NCI-H2029 (cell line): ENCODE measurements at regions not wholly inside any gene's neighbourhood (a gene's known extent, or its start where the extent isn't known, plus 50 kb on each side); places are given as distances from the start of the nearest gene placed in this dataset.

ENCODE experiments used
- DNase-seq: peaks from one replicate; lab custom pipeline; 2025; lab: John Stamatoyannopoulos, UW

DNA sequence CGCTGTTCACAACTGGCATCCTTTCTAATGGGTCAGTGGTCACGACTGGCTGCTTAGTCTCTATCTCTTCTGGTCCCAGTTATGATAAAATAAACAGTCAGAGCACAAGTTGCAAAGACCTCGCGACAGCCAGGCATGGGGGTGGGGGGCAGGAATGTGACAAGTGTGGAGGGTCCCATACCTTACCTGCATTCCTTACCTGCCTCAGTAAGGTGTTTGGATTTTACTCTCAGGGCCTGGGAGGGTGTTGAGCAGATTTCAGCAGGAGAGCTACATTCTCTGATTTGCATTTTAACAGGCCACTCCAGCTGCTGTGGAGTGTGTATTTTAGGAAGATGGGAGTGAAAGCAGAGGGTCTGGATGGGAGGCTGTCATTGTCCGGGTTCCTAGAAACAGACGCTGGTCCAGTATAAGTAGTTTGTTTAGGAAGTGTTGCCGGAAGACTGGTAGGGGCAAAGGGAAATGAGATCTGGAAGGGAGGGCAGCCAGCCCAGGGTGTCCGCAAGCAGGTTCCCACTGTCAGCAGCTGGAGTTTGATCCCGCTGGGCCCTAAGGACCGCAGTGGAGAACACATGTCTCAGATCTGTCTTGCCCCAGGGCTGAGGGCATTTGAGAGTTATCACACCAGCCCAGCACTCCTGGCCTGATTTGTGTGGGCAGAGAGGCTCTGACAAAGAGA, 920.0 kb downstream of the UQCRFS1 start:
- DNase-seq: peak; percentile 79

DNA sequence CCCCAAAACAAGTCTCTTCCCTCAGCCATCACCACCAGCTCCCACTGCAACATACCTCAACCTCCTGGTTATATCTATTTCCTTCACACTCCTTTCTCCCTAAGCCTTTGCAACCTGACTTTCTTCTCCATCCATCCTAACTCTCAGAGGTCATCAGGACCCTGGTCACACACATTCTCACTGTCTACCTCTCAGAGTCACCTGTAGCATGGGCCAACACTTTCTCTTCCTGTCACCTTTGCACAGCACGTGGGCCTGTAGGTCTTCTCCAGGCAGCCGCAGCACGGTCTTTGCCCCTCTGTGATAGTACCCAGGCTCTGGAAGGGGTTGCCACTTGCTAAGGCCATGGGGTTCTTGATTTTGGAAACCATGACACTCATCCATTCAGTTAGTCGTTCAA, 921.1 kb downstream of the UQCRFS1 start:
- DNase-seq: no peak

DNA sequence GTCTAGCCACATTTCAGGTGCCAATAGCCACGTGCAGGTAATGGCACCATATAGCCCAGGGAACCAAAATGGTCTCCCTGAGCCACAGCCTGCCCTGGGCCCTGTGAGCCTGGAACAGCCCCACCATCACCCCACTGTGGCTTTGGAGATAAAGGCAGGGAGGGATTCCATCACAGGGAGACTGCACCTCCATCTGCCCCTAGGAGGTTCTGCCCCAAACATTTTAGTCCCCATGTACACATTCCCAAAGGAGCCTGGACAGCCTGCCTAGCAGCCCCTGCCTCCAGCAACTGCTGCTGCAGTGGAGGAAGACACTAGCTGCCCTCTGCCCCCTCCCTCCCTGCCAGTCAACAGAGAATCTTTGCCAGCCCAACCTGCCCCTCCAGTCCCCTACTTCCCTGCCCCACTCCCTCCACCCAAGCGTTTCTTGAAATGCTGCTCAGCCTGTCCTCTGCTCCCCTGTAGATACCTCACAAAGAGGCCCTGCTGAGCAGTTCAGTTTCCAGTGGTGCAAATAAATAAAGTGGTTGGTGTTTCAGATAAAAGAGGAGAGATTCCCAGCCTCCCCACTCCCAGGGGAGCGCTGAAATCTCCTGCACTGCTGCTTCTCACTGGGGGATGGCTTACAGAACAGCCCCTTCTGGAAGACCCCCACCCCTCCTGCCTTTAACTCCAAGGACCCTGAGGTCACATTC, 921.8 kb downstream of the UQCRFS1 start:
- DNase-seq: no peak

DNA sequence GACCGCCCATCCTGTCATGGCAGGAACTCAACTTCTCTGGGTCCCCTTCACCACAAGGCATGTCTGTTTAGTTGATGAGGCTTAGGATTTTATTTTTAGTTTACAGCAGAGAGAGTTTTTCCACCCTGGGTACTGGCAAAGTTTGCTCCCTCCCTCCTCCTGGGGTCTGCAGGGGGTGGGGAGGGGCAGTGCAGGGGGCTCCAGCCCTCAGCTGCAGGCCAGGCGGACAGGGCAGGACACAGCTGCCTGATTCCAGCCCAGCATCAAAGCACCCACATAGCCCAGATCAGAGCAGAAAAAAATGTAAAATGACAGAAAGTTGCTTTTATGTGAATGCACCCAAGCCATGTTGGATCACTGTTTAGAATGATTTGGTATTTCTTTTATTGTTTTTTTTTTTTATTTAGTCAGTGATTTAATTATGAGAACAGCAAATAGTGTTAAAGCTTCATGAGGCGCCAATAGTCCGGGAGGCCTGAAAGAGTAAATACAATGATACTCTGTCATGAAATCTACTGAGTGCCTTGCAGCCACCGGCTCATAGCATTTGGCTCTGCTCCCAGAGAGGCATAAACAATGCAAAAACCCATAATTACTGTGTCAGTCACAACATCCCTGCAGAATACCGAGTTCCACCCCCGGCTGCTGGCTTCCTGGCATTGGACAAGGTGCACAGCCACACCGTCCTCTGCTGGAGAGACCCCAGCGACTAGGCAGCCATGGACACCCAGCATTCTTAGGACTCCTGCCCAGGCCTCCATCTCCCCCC, 923.5 kb downstream of the UQCRFS1 start:
- peak; percentile 91 for DNase-seq

DNA sequence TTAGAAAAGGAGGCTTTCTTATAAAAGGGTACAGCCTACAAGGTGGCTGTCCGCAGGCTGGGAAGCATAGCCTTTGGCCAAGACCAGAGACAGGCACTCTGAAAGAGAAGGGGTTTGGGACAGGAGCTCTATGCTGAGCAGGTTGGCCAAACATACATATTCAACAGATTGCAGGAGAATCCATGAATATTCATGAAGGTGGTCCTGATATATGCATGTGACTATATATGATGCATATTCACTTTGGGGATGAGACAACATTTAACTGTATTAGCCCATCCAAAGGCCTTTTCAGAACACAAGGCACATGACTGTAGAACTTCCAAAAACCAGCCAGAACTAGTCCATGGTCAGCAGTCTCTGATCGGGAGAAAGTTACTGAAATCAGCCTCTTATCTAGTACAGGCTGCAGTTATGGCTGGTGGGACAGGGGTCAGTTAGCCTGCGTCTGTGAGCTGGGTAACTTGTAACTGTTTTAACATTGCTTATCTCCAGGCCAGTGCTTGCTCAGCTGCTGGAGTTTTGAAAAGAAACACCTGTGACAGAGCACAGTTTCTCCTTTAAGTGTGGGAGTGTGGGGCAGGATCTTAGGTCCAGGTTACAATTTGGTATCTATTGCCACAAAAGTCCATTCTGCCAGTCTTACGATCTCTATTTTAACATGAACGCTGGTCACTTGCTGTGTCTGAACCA, 924.2 kb downstream of the UQCRFS1 start:
- DNase-seq: no peak

DNA sequence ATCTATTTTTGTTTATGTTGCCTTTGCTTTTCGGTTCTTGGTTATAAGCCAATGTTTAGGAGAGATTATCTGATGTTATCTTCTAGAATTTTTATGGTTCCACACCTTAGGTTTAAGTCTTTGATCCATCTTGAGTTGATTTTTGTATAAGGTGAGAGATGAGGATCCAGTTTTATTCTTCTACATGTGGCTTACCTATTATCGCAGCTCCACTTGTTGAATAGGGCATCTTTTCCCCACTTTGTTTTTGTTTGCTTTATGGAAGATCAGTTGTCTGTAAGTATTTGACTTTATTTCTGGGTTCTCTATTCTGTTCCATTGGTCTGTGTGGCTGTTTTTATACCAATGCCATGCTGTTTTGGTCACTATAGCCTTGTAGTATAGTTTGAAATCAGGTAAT, 927.0 kb downstream of the UQCRFS1 start:
- no peak for DNase-seq

DNA sequence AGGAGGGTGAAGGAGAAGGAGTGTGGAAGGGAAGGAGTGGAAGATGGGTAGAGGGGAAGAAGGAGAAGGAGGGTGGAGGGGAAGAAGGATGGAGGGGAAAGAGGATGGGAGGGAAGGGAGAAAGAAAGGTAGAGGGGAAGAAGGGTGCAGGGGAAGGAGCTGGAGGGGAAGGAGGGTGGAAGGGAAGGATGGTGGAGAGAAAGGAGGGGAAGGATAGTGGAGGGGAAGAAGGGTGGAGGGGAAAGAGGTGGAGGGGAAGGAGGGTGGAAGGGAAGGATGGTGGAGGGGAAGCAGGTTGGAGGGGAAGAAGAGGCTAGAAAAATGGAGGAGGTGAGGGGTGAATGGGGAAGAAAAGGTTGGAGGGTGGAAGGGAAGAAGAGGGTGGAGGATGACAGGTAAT, 927.9 kb downstream of the UQCRFS1 start:
- no peak for DNase-seq

DNA sequence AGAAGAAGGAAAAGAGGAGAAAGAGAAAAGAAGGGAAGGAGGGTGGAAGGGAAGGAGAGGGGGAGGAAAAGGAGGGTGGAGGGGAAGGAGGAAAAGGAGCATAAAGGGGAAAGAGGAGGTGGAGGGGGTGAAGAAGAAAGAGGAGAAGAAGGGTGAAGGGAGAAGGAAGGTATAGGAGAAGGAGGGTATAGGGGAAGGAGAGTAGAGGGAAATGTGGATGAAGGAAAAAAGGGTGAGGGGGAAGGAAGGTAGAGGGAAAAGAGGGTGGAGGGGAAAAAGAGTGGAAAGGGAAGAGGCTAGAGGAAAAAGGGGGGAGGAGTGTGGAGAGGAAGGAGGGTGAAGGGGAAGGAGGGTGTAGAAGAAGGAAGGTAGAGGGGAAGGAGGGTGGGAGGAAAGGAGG, 928.6 kb downstream of the UQCRFS1 start:
- no peak for DNase-seq

DNA sequence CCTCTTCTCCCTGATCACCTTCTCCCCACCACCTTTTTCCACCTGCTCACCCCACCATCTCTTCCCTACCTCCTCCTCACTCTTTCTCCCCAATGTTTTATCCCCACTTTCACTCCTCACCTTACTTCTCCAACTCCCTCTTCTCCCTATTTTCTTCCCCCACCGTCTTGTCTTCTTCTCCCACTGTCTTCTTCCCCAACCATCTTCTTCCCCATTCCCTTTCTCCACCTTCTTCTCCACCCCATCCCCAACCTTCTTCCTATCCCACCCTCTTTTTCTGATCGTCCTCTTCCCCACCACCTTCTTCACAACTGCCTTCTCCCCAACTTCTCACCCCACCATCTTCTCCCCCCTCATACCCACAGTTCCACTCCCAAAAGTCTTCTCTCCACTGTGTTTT, 929.4 kb downstream of the UQCRFS1 start:
- no peak for DNase-seq

DNA sequence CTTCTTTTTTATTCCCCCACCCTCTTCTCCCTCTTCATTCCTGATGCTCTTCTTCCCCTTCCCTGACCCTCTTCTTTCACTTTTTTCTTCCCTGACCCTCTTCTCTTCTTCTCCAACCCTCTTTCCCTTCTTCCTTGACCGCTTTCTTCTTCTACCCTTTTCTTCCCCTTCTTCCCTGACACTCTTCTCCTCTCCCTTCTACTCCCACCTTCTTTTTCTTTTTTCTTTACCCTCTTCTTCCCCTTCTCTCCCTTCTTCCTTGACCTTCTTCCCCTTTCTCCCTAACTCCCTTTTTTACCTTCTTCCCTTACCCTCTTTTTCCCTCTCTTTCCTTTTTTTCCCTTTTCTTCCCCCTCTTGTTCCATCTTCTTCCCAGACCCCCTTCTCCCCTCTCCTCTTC, 931.3 kb downstream of the UQCRFS1 start:
- no peak for DNase-seq

DNA sequence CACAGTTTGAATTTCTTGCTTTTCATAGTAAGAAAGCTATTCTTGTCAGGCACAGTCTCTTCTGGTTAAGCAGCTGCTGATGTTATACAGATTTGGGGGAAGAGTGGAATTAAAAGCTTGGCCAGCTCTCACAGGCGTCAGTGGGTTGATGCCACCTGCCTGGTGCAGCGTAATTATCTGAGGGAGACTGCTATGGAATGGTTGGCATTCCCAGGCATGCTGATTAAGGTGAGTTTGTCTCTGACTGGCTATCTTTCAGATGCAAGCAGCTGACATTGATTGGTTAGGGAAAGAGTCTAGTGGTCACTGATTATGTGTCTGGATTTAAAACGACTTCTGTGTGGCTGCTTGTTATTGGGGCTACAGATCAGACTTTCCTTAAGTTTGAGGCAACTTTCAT, 948.4 kb downstream of the UQCRFS1 start:
- DNase-seq: no peak

DNA sequence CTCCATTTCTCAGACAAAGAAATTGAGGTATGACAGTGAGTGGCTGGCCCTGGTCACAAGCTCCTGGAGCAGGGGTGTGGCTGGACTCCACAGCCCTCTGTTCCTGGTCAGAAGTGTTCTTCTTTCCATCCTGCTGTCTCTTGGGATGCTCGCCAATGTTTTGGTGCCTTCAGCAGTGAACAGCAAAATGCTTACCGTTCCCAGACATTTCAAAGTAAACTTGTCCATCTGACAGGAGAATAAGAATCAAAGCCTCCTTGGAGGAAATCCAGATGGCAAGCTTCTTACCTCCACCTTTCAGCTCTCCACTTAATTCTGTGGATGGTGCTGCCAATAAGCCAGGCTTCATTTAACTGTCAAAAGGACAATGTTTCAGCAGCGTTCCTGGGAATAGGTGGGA, 954.1 kb downstream of the UQCRFS1 start:
- DNase-seq: no peak

DNA sequence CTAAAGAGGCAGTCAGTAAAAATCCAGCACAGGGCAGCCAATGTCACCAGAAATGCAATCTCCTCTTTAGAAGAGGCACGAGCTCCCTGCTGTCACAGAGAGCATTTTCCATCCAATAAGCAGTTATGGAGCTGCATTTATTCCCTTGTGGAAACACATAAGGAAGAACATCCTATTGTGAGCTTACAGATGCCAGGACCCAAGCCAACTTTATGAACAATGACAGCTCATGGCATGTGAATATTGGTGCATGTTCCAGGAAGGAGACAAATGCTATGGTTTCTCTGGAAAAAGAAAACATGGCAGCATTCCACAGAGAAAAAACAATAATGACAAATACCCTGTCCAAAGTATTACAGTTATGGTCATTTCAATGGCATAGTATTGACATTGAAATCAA, 955.6 kb downstream of the UQCRFS1 start:
- no peak for DNase-seq

DNA sequence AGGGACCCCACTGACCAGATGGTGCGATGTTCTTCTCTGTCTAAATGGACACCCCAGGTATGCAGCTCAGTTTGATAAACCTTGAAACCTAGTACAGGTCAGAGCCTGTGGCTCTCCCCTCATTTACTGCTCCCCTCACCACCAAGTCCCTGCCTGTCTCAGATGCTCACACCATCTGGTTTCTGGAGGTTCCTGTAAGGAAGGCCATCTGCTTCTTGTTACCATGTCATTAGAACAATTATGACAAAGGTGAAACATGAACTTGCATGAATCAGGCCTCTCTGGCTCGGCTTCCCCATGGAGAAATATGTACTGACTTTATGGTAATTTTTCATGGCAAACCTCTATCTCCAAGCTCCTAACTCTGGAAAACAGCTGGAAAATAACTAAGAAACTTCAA, 965.7 kb downstream of the UQCRFS1 start:
- DNase-seq: no peak

DNA sequence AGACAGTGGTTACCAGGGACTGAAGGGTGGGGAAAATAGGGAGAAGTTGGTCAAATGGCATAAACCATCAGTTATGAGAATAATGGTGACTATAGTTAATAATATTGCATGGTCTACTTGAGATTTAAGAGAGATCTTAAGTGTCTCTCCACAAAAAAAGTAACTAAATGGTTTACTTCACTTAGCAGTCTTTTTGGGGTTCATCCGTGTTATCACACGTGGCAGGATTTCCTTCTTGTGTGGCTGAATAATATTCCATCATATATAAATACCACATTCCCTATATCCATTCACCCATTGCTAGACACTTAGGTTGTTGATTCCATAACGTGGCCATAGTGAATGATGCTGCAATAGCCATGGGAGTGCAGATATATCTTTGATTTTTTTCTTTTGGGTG, 967.0 kb downstream of the UQCRFS1 start:
- DNase-seq: no peak

DNA sequence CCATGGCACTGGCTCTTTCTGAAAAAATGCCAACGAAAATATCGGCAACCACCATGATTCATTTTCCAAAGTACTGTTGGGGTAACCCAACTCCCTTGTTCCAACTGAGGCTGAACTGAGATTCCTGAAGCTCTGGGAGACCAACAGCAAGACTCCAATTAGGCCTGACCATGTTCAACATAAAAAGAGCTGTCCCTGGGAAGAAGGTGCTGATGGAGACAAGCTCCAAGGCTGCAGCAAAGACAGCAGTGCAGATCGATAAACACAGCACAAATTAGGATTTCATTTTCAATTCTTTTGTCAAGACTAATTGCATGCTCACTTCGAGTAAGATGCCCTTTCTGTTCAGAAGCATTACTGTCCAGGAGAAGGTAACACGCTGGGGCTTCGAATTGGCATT, 968.0 kb downstream of the UQCRFS1 start:
- DNase-seq: no peak

DNA sequence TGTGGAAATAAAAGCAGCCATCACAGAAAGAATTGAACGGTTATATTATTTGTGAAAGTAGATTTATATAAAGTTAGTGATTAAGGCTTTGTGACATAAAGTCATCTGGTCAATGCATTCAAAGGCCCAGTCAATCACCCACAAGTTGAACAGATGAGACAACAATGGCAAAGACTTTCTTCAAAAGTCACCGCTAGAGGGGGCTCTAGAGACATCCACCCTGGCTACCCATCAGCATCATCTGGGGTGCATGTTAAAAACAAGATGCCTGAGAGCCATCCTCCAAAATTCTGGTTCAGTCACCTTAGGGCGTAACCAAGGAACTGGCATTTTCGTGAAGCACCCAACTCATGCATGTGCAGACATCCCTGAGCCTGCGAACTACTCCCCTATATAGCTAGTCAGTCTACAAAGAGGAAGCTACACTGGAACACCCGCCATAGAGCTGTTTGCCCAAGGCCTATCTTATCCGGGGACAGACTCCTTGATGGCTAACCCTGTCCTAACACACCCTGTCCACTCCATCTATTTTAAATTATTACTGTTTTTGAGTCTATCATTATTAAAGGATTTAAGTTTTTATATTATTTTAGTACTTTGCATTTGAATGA, 970.5 kb downstream of the UQCRFS1 start:
- peak; percentile 23 for DNase-seq

DNA sequence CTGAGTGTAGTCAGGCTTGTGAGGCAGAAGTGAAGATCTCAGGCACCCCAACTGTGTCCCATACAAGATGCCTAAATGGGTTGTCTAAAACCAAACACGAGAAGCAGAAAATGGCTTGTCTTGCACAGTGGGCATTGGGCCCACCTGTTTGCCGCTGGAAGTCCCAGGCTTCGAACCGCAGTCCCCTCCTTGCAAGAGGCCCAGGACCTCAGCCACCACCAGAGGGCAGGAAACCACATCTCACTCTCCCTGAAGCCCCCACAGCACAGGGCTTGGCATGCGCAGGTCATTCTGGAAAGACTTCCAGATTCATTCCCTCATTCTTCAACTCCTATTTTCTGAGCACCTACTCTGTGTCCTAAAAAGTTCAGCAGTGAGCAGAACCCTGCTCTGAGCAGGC, 973.7 kb downstream of the UQCRFS1 start:
- DNase-seq: no peak

DNA sequence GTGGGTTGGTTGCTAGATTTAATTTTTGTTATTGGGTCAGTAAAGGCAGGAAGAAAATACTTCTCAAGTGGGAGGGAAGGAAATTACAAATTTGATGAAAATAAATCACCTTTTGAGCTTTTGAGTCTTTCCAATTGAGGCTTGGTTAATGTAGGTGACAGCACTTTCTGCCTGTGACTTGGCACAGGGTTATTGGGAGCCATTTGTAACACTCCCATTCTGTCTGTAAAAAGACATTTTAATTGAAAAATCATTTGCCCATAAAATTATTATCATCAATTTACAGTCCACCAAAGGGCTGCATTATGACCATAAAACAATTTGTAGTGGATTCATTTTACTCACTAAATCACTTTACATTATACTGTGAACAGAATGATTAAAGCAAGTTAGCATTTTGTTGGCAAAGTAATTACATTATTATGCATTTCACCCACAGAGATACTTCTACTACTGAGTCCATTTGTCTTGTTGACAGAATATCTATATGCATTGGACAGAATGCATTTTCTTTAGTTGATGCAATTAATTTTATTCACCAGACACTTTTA, 974.6 kb downstream of the UQCRFS1 start:
- no peak for DNase-seq

DNA sequence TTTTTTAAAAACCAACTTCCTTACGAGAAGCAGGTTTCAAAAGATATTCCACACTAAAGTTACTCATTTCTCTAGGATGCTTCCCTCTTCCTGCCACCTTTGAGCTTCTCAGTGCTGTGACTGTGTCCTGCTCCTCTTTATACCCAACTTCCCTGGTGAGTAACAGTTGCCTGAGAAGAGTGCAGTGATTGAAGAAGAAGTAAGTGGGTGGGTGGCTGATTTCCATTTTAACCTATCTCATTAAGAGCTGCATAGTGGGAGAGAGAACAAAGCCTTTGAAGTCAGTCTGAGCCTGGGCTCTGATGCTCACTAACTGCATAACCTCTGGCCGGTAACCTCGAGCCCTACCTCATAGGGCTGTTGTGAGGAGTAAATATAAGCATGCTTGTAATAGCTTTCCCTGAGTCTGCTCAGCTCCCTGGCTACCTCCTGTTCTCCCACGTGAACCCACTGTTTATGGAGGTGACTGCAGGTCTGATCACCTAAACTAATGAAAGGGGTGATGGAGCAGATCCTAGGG, 977.3 kb downstream of the UQCRFS1 start:
- no peak for DNase-seq

DNA sequence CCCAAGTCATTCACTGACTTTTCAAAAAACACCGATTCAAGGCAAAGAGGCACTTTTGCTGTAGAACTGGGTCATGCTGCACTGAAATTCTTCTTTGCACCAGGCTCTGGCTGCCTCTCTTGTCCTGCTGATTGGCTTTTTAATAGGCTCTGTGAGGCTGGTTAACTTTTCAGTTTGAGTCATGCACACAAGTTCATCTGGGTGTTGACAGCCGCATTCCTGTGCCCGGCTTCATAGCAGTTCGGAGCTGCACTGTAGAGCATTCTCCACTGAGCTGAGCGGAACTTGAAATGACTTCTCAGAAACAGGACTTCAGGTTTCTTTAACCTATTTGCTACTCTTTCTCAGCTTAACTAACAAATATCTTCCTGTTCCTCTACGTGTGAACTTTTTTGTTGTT, 978.3 kb downstream of the UQCRFS1 start:
- DNase-seq: no peak

DNA sequence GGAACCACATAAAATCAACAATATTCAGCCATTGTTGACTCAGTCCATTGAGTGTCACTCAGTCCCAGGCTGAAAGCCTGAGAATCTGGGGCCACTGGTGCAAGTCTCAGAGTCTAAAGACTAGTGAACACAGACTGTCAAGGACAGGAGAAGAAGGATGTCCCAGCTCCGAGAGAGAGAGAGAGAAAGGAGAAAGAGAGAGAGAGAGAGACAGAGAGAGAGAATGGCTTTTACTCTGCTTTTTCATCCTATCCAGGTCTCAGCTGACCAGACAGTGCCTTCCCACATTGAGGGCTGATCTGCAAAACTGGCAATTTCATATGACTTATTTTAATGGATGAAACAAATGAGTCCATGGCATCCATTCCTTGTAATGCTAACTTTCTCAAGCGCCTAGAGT, 984.1 kb downstream of the UQCRFS1 start:
- no peak for DNase-seq
